ENCODE measurements at regions not wholly inside any gene's neighbourhood (a gene's known extent, or its start where the extent isn't known, plus 50 kb on each side); places are given as distances from the start of the nearest gene placed in this dataset.
"Not testable (repeated sequence)": the region's sequence is repeated elsewhere in the genome, so short reads cannot be mapped to it uniquely, and the experiment has no call there.

- no peak for DNase-seq
These were observed 148.4 kb upstream of the SFRP2 start for GRCh38 chr4:153937289-153937688.

- DNase-seq: no peak
These were observed 147.2 kb upstream of the SFRP2 start for GRCh38 chr4:153936121-153936520.

- DNase-seq: no peak
These were observed 145.8 kb upstream of the SFRP2 start for GRCh38 chr4:153934688-153935017.

GRCh38 chr4:153933915-153934687 lies 145.2 kb upstream of the SFRP2 start:
- peak in 1 of 56 donors; percentile 4 for DNase-seq

GRCh38 chr4:153931804-153932203 lies 142.9 kb upstream of the SFRP2 start:
- DNase-seq: no peak

- DNase-seq: peak in 6 of 56 donors; percentile 2 to 29 (median 8)
These were observed 140.8 kb upstream of the SFRP2 start for GRCh38 chr4:153929675-153930074.

- no peak for DNase-seq
These were observed 138.6 kb upstream of the SFRP2 start for GRCh38 chr4:153927451-153927850.

- no peak for DNase-seq
These were observed 133.3 kb upstream of the SFRP2 start for GRCh38 chr4:153922148-153922547.

- DNase-seq: no peak
These were observed 130.8 kb upstream of the SFRP2 start for GRCh38 chr4:153919667-153920066.

GRCh38 chr4:153916273-153916755 lies 127.4 kb upstream of the SFRP2 start:
- no peak for DNase-seq

- DNase-seq: no peak
These were observed 123.4 kb upstream of the SFRP2 start for GRCh38 chr4:153912301-153912700.

GRCh38 chr4:153909672-153910071 lies 120.8 kb upstream of the SFRP2 start:
- no peak for DNase-seq

GRCh38 chr4:153906231-153906630 lies 117.3 kb upstream of the SFRP2 start:
- DNase-seq: no peak

GRCh38 chr4:153905231-153905630 lies 116.3 kb upstream of the SFRP2 start:
- peak in 1 of 56 donors; percentile 20 for DNase-seq

GRCh38 chr4:153904011-153904410 lies 115.1 kb upstream of the SFRP2 start:
- no peak for DNase-seq

- DNase-seq: peak in 2 of 56 donors; percentile 1
These were observed 112.3 kb upstream of the SFRP2 start for GRCh38 chr4:153901220-153901619.

GRCh38 chr4:153900426-153900825 lies 111.5 kb upstream of the SFRP2 start:
- DNase-seq: no peak

- no peak for DNase-seq
These were observed 101.9 kb upstream of the SFRP2 start for GRCh38 chr4:153890761-153891160.

GRCh38 chr4:153887217-153887616 lies 98.3 kb upstream of the SFRP2 start:
- no peak for DNase-seq

GRCh38 chr4:153884325-153884724 lies 95.4 kb upstream of the SFRP2 start:
- DNase-seq: no peak

GRCh38 chr4:153880983-153881382 lies 92.1 kb upstream of the SFRP2 start:
- no peak for DNase-seq

GRCh38 chr4:153877898-153878297 lies 89.0 kb upstream of the SFRP2 start:
- DNase-seq: no peak

GRCh38 chr4:153873741-153874140 lies 84.9 kb upstream of the SFRP2 start:
- no peak for DNase-seq

GRCh38 chr4:153866766-153867165 lies 77.9 kb upstream of the SFRP2 start:
- DNase-seq: not testable (repeated sequence)
